HG02588 (cell line): ENCODE measurements at regions not wholly inside any gene's neighbourhood (a gene's known extent, or its start where the extent isn't known, plus 50 kb on each side); places are given as distances from the start of the nearest gene placed in this dataset.
"Not testable (repeated sequence)": the region's sequence is repeated elsewhere in the genome, so short reads cannot be mapped to it uniquely, and the experiment has no call there.

Source experiments
- ATAC-seq: cut with Tn5 transposase; IDR thresholded peaks from one replicate; pipeline ENCODE4 v1.9.1; 2021; ENCODE audit warnings: mild to moderate bottlenecking, moderate library complexity; ENCODE audit not compliant: unreplicated experiment

- ATAC-seq, result peak; percentile 92
These were observed 454.6 kb upstream of the ZNG1F start for GRCh38 chr9:41643571-41644279.

GRCh38 chr9:41633726-41634125, 444.6 kb upstream of the ZNG1F start:
- ATAC-seq, result not testable (repeated sequence)

- ATAC-seq, result not testable (repeated sequence)
These were observed 434.5 kb upstream of the ZNG1F start for GRCh38 chr9:41623666-41624065.

GRCh38 chr9:41619254-41619653, 430.1 kb upstream of the ZNG1F start:
- not testable (repeated sequence) for ATAC-seq

GRCh38 chr9:41606961-41607547, 417.9 kb upstream of the ZNG1F start:
- not testable (repeated sequence) for ATAC-seq

- ATAC-seq, result not testable (repeated sequence)
These were observed 376.5 kb upstream of the ZNG1F start for GRCh38 chr9:41565572-41565971.
